ENCODE measurements at regions not wholly inside any gene's neighbourhood (a gene's known extent, or its start where the extent isn't known, plus 50 kb on each side); places are given as distances from the start of the nearest gene placed in this dataset. TPM values are rescaled to one million over a fixed set of nuclear protein-coding genes. Genes with fewer than 3 reads are reported as not detected.

Small RNAs in the stretch of these regions (microRNA-seq; reads per million reads assigned to microRNA genes)
- not detected for gene MIR3924
